Gastroesophageal sphincter (tissue), 4 donors: ENCODE measurements at regions not wholly inside any gene's neighbourhood (a gene's known extent, or its start where the extent isn't known, plus 50 kb on each side); places are given as distances from the start of the nearest gene placed in this dataset.

ENCODE experiments used
- ATAC-seq: fragments of 150-250 bp; one replicate; pipeline ENCODE4 v1.9.1; 2016; ENCODE audit warnings: mild to moderate bottlenecking, moderate library complexity
- H3K27ac ChIP-seq, 4 donors: fragments of 200-600 bp; sonication (generic) in 3 of 4; 1 replicate in 3 of 4; 2 replicates in 1 of 4; pipeline ENCODE4 v1.5.1; 2016 to 2019
- H3K27me3 ChIP-seq: fragments of 200-600 bp; sonication (generic); one replicate; pipeline ENCODE4 v1.5.1; 2019
- H3K36me3 ChIP-seq, 2 donors: fragments of 200-600 bp; sonication (generic); one replicate each; pipeline ENCODE4 v1.5.1; 2019; ENCODE audit warnings: control low read depth in 1 of 2
- H3K4me1 ChIP-seq, 3 donors: fragments of 200-600 bp; sonication (generic); 1 replicate in 2 of 3; 2 replicates in 1 of 3; pipeline ENCODE4 v1.5.1; 2016 to 2019; ENCODE audit warnings: control low read depth in 2 of 3
- H3K4me3 ChIP-seq, 2 donors: fragments of 200-600 bp; sonication (generic); one replicate each; pipeline ENCODE4 v1.5.1; 2019; ENCODE audit warnings: mild to moderate bottlenecking in 1 of 2, moderate library complexity in 1 of 2
- H3K9me3 ChIP-seq, 3 donors: fragments of 200-600 bp; sonication (generic); one replicate each; pipeline ENCODE4 v1.5.1; 2017 to 2019; ENCODE audit warnings: control low read depth in 2 of 3
- EP300 ChIP-seq: sonication (generic); formaldehyde crosslinking; IDR thresholded peaks from one replicate; pipeline ENCODE4 v1.6.1; 2017; ENCODE audit warnings: antibody characterized with exemption, mild to moderate bottlenecking
- POLR2A ChIP-seq, 2 donors: fragments of 450-650 bp; IDR thresholded peaks; one replicate each; pipeline ENCODE4 v1.6.1; 2017; ENCODE audit warnings: antibody characterized with exemption in 2 of 2, mild to moderate bottlenecking in 2 of 2, moderate library complexity in 1 of 2
- POLR2AphosphoS5 ChIP-seq: sonication (generic); formaldehyde crosslinking; IDR thresholded peaks from one replicate; pipeline ENCODE4 v1.6.1; 2017; ENCODE audit warnings: antibody characterized with exemption
- WGBS, 2 donors: methylation state at CpG; one replicate each; pipeline ENCODE4 v1.1.5; 2018; ENCODE audit warnings: low coverage in 1 of 2; 5-methylcytosine and 5-hydroxymethylcytosine counted together
- TF ChIP-seq, protein P1 (sequence below), 4 experiments: fragments of 200-600 bp in 2 of 4; fragments of 450-650 bp in 2 of 4; sonication (generic) in 1 of 4; IDR thresholded peaks; one replicate each; pipeline ENCODE4 v1.5.1; 2017 to 2019; ENCODE audit warnings: antibody characterized with exemption in 4 of 4, mild to moderate bottlenecking in 2 of 4, moderate library complexity in 2 of 4

DNA sequence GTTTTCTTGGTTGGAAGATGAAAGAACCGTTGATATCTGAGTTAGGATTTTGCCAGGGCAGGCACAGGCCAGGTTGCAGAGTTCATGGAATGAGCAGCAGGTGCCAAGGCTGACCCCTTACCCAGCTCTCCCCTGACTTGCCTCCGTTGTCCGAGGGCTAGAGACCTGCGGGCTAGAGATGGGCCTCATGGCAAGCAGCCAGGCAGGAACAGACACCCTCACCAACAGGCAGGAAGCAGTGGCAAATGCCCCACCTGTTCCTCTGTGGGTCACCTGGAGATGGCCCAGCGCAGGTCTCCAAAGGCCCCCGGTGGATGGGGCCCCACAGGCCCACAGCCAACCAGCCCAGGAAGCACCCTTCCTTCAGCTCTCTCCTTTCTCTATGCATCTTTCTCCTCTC lies 186.7 kb upstream of the PMEPA1 start:
- WGBS, 2 donors, result 100% methylated on average over 1 to 2 of the region's 6 CpGs
- Histone ChIP-seq H3K9me3 (no peaks in the 10 kb centered on the region), H3K4me1 (no peaks in the 10 kb centered on the region), H3K36me3 (no peaks in the 10 kb centered on the region), H3K27me3 (peaks cover 14% of the 10 kb centered on the region), H3K4me3 (no peak overlapping the region), H3K27ac (no peak overlapping the region)
- TF ChIP-seq POLR2A (IDR thresholded peaks at IDR 0.05) (no peak), EP300 (no peak), POLR2AphosphoS5 (no peak)
- TF ChIP-seq, protein P1, sequence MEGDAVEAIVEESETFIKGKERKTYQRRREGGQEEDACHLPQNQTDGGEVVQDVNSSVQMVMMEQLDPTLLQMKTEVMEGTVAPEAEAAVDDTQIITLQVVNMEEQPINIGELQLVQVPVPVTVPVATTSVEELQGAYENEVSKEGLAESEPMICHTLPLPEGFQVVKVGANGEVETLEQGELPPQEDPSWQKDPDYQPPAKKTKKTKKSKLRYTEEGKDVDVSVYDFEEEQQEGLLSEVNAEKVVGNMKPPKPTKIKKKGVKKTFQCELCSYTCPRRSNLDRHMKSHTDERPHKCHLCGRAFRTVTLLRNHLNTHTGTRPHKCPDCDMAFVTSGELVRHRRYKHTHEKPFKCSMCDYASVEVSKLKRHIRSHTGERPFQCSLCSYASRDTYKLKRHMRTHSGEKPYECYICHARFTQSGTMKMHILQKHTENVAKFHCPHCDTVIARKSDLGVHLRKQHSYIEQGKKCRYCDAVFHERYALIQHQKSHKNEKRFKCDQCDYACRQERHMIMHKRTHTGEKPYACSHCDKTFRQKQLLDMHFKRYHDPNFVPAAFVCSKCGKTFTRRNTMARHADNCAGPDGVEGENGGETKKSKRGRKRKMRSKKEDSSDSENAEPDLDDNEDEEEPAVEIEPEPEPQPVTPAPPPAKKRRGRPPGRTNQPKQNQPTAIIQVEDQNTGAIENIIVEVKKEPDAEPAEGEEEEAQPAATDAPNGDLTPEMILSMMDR (IDR thresholded peaks at IDR 0.05), result no peak
- no peak for ATAC-seq

DNA sequence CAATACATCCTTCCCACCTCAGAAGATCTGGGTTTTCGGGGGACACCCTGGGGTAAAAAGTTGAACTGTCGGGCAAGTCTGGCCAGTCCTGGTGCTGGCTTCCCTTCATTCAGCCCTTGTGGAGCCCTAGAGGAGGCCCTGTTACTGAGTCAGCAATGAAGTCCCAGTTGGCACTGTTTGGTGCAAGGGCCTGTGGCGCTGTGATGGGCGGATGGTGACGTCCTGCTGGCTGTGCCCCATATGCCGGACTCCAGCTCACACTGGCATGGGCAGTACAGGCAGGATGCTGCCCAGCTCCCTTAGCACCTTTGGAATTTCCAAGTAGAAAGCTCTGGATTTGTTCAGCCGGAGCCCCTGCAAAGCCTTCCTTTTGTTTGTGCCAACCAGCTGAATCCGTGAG lies 186.2 kb upstream of the PMEPA1 start:
- peaks cover 14% of the 10 kb centered on the region for H3K27me3 ChIP-seq
- WGBS, 2 donors, result no CpG with 5 or more reads among the region's 8 CpGs
- no peaks in the 10 kb centered on the region for H3K36me3 ChIP-seq
- no peak for ATAC-seq
- no peak overlapping the region for H3K4me3 ChIP-seq
- no peaks in the 10 kb centered on the region for H3K4me1 ChIP-seq
- no peaks in the 10 kb centered on the region for H3K9me3 ChIP-seq
- TF ChIP-seq POLR2A (IDR thresholded peaks at IDR 0.05) (no peak), POLR2AphosphoS5 (no peak)
- TF ChIP-seq, protein P1 (IDR thresholded peaks at IDR 0.05), result no peak
- H3K27ac ChIP-seq, result no peak overlapping the region

DNA sequence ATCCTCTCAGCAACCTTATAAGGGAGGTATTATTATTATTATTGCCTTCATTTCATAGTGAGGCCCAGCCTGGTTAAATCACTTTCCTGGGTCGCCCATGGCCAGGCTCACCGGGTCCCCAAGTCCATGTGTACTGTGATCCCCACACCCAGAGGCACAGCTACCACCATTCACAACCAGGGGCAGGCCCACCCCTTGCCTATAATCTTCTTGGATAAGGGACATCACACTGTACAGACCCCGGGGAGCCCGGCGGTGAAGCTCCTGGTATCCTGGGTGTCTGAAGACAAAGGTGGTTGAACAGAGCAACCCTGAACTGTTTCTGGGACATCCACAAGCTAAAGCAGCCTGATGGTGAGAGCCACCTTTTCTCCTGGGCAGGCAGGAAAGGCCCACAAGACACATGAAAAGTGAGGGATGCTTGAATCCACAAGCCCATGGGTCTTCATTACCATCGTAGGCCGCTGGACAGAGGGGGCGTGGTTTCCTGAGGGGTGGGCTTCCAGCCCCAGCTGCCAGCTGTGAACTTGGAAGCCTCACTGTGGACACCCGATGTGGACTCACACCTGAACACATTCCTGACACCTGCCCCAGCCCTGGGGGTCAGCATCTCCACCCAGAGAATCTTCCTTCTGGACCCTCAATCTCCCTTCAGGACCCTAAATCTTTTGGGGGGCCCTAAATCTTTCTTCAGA lies 185.5 kb upstream of the PMEPA1 start:
- Histone ChIP-seq H3K36me3 (no peaks in the 10 kb centered on the region), H3K27me3 (peaks cover 14% of the 10 kb centered on the region), H3K4me1 (no peaks in the 10 kb centered on the region), H3K27ac (no peak overlapping the region), H3K4me3 (no peak overlapping the region), H3K9me3 (no peaks in the 10 kb centered on the region)
- no peak for ATAC-seq
- TF ChIP-seq EP300 (no peak), POLR2AphosphoS5 (no peak), POLR2A (IDR thresholded peaks at IDR 0.05) (no peak)
- TF ChIP-seq, protein P1 (IDR thresholded peaks at IDR 0.05), result no peak
- WGBS, 2 donors, result 70 to 80% methylated on average over 1 to 2 of the region's 9 CpGs

DNA sequence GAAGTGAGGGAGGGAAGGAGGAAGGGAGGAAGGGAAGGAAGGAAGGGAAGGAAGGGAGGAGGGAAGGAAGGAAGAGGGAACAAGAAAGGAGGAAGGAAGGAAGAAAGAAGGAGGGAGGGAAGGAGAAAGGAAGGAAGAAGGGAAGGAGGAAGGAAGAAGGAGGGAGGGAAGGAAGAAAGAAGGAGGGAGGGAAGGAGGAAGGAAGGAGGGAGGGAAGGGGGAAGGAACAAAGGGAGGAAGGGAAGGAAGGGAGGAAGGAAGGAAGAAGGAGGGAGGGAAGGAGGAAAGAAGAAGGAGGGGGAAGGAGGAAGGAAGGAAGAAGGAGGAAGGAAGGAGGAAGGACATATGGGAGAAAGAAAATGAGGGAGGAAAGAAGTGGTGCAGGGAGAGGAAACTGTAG lies 184.7 kb upstream of the PMEPA1 start:
- Histone ChIP-seq H3K36me3 (no peaks in the 10 kb centered on the region), H3K4me3 (no peak overlapping the region), H3K9me3 (no peaks in the 10 kb centered on the region), H3K27ac (no peak overlapping the region), H3K27me3 (peaks cover 7% of the 10 kb centered on the region), H3K4me1 (no peaks in the 10 kb centered on the region)
- TF ChIP-seq POLR2A (IDR thresholded peaks at IDR 0.05), result no peak
- TF ChIP-seq POLR2AphosphoS5, result no peak
- TF ChIP-seq EP300, result no peak
- TF ChIP-seq, protein P1 (IDR thresholded peaks at IDR 0.05), result no peak
- ATAC-seq, result no peak

DNA sequence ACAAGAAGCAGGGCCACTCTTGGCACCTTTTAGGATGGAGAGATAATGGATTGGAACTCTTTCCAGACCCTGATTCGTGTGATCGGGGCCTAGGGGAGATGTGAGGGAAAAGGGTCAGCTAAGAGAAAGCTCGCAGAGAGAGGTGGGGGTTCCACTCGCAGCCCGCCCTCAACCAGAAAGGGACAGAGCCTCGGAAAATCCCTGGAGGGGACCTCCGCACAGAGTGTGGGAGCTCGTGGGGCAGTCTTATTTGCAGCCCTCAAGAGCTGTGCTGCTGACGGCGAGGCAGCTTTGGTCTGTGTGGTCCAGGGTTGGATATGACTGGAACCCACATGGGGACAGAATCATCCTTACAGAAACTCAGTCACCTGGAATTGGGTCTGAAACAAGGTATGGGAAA lies 184.3 kb upstream of the PMEPA1 start:
- Histone ChIP-seq H3K4me1 (no peaks in the 10 kb centered on the region), H3K27me3 (peaks cover 6% of the 10 kb centered on the region), H3K27ac (no peak overlapping the region), H3K9me3 (no peaks in the 10 kb centered on the region), H3K4me3 (no peak overlapping the region), H3K36me3 (no peaks in the 10 kb centered on the region)
- ATAC-seq, result no peak
- TF ChIP-seq EP300, result no peak
- WGBS, 2 donors, result 94% methylated on average over 3 of the region's 10 CpGs; no CpG with 5 or more reads in 1 of the 2 donors
